ENCODE measurements at regions not wholly inside any gene's neighbourhood (a gene's known extent, or its start where the extent isn't known, plus 50 kb on each side); places are given as distances from the start of the nearest gene placed in this dataset.

GRCh38 chr2:18349421-18349820 lies 211.0 kb downstream of the RDH14 start:
- intact Hi-C loops (cut with micrococcal nuclease; ENCODE audit: unreplicated experiment), result no loop called here
- no peak overlapping the region for H3K27ac ChIP-seq (ENCODE audit: low read depth, low read length, poor library complexity, severe bottlenecking)
- H3K9me3 ChIP-seq (ENCODE audit: low read depth, low read length, poor library complexity, severe bottlenecking), result no peaks in the 10 kb centered on the region
- BruUV-seq (replicated peaks), result no TSS peak
- H3K27me3 ChIP-seq (replicated peaks; ENCODE audit: insufficient read depth, low read depth, low read length, poor library complexity), result no peaks in the 10 kb centered on the region
- H3K4me3 ChIP-seq (ENCODE audit: low read depth, low read length, poor library complexity, severe bottlenecking), result no peak overlapping the region
- CTCF ChIA-PET, result no interaction called here
- POLR2A ChIA-PET (ENCODE audit: low non-redundant PET), result no interaction called here
- no peaks in the 10 kb centered on the region for H3K4me1 ChIP-seq (ENCODE audit: insufficient read depth, low read length, poor library complexity, severe bottlenecking)
- no peaks in the 10 kb centered on the region for H3K36me3 ChIP-seq (ENCODE audit: insufficient read depth, low read length, poor library complexity, severe bottlenecking)
- TF ChIP-seq EZH2 (IDR thresholded peaks at IDR 0.05; ENCODE audit: borderline replicate concordance, low read depth, low read length, poor library complexity, severe bottlenecking), result no peak
- no peak for TF ChIP-seq CTCF (conservative IDR thresholded peaks at IDR 0.05; ENCODE audit: low read depth, low read length)
- no peak for DNase-seq (ENCODE audit: low spot score)

GRCh38 chr2:18346874-18347273 lies 213.6 kb downstream of the RDH14 start:
- no peaks in the 10 kb centered on the region for H3K4me1 ChIP-seq (ENCODE audit: insufficient read depth, low read length, poor library complexity, severe bottlenecking)
- H3K9me3 ChIP-seq (ENCODE audit: low read depth, low read length, poor library complexity, severe bottlenecking), result no peaks in the 10 kb centered on the region
- TF ChIP-seq EZH2 (IDR thresholded peaks at IDR 0.05; ENCODE audit: borderline replicate concordance, low read depth, low read length, poor library complexity, severe bottlenecking) (no peak), CTCF (conservative IDR thresholded peaks at IDR 0.05; ENCODE audit: low read depth, low read length) (no peak)
- intact Hi-C loops (cut with micrococcal nuclease; ENCODE audit: unreplicated experiment), result no loop called here
- H3K4me3 ChIP-seq (ENCODE audit: low read depth, low read length, poor library complexity, severe bottlenecking), result no peak overlapping the region
- H3K36me3 ChIP-seq (ENCODE audit: insufficient read depth, low read length, poor library complexity, severe bottlenecking), result no peaks in the 10 kb centered on the region
- POLR2A ChIA-PET (ENCODE audit: low non-redundant PET), result no interaction called here
- H3K27me3 ChIP-seq (replicated peaks; ENCODE audit: insufficient read depth, low read depth, low read length, poor library complexity), result no peaks in the 10 kb centered on the region
- DNase-seq (ENCODE audit: low spot score), result no peak
- CTCF ChIA-PET, result no interaction called here
- BruUV-seq (replicated peaks), result no TSS peak
- no peak overlapping the region for H3K27ac ChIP-seq (ENCODE audit: low read depth, low read length, poor library complexity, severe bottlenecking)

GRCh38 chr2:18346344-18346743 lies 214.1 kb downstream of the RDH14 start:
- Histone ChIP-seq H3K4me1 (ENCODE audit: insufficient read depth, low read length, poor library complexity, severe bottlenecking) (no peaks in the 10 kb centered on the region), H3K27me3 (replicated peaks; ENCODE audit: insufficient read depth, low read depth, low read length, poor library complexity) (no peaks in the 10 kb centered on the region), H3K36me3 (ENCODE audit: insufficient read depth, low read length, poor library complexity, severe bottlenecking) (no peaks in the 10 kb centered on the region), H3K9me3 (ENCODE audit: low read depth, low read length, poor library complexity, severe bottlenecking) (no peaks in the 10 kb centered on the region), H3K27ac (ENCODE audit: low read depth, low read length, poor library complexity, severe bottlenecking) (no peak overlapping the region), H3K4me3 (ENCODE audit: low read depth, low read length, poor library complexity, severe bottlenecking) (no peak overlapping the region)
- TF ChIP-seq EZH2 (IDR thresholded peaks at IDR 0.05; ENCODE audit: borderline replicate concordance, low read depth, low read length, poor library complexity, severe bottlenecking) (no peak), CTCF (conservative IDR thresholded peaks at IDR 0.05; ENCODE audit: low read depth, low read length) (no peak)
- ChIA-PET POLR2A (ENCODE audit: low non-redundant PET) (no interaction called here), CTCF (no interaction called here)
- DNase-seq (ENCODE audit: low spot score), result no peak
- intact Hi-C loops (cut with micrococcal nuclease; ENCODE audit: unreplicated experiment), result no loop called here
- BruUV-seq (replicated peaks), result no TSS peak

Measured in A673 (cell line).